ENCODE measurements at regions not wholly inside any gene's neighbourhood (a gene's known extent, or its start where the extent isn't known, plus 50 kb on each side); places are given as distances from the start of the nearest gene placed in this dataset.

GRCh38 chr9:126127591-126127990 is 199.0 kb upstream of the MVB12B start:
- DNase-seq = no peak

- no peak for DNase-seq
Observed at GRCh38 chr9:126128494-126129142, 198.0 kb upstream of the MVB12B start.

GRCh38 chr9:126131066-126132010 is 195.3 kb upstream of the MVB12B start:
- no peak for DNase-seq

- no peak for DNase-seq
Observed at GRCh38 chr9:126132746-126133145, 193.9 kb upstream of the MVB12B start.

GRCh38 chr9:126144196-126144595 is 182.4 kb upstream of the MVB12B start:
- no peak for DNase-seq

- DNase-seq = no peak
Observed at GRCh38 chr9:126144603-126145456, 181.8 kb upstream of the MVB12B start.

GRCh38 chr9:126145887-126146253 is 180.8 kb upstream of the MVB12B start:
- DNase-seq = no peak

- peak; percentile 57 for DNase-seq
Observed at GRCh38 chr9:126146254-126147145, 180.1 kb upstream of the MVB12B start.

GRCh38 chr9:126147186-126147935 is 179.3 kb upstream of the MVB12B start:
- DNase-seq = no peak

- no peak for DNase-seq
Observed at GRCh38 chr9:126147936-126148870, 178.4 kb upstream of the MVB12B start.

GRCh38 chr9:126148994-126149393 is 177.6 kb upstream of the MVB12B start:
- DNase-seq = no peak

GRCh38 chr9:126149661-126150060 is 177.0 kb upstream of the MVB12B start:
- no peak for DNase-seq

GRCh38 chr9:126150411-126151030 is 176.1 kb upstream of the MVB12B start:
- no peak for DNase-seq

GRCh38 chr9:126151031-126151685 is 175.5 kb upstream of the MVB12B start:
- DNase-seq = peak; percentile 88

GRCh38 chr9:126151686-126152134 is 174.9 kb upstream of the MVB12B start:
- no peak for DNase-seq

GRCh38 chr9:126152622-126153362 is 173.8 kb upstream of the MVB12B start:
- no peak for DNase-seq

GRCh38 chr9:126153382-126153781 is 173.2 kb upstream of the MVB12B start:
- DNase-seq = no peak

- no peak for DNase-seq
Observed at GRCh38 chr9:126154182-126154827, 172.3 kb upstream of the MVB12B start.

All from NCI-H2081 treated with DMSO at 0.1 percent for 48 hours (cell line).